SK-N-SH treated with all-trans-retinoic acid at 6 μM for 48 hours (cell line): ENCODE measurements at regions not wholly inside any gene's neighbourhood (a gene's known extent, or its start where the extent isn't known, plus 50 kb on each side); places are given as distances from the start of the nearest gene placed in this dataset.

Experiments
- ATAC-seq: fragments of 200-7000 bp; cut with Tn5 transposase; 3 replicates; pipeline ENCODE4 v1.9.1; 2020; ENCODE audit warnings: mild to moderate bottlenecking, moderate library complexity
- ARNTL ChIP-seq: fragments of 450-650 bp; formaldehyde crosslinking; IDR thresholded peaks from 2 replicates; pipeline ENCODE4 v1.5.0; 2020; ENCODE audit warnings: low read depth, mild to moderate bottlenecking, moderate library complexity, borderline replicate concordance
- BACH2 ChIP-seq: fragments of 250-450 bp; sonication (Bioruptor Pico); IDR thresholded peaks from 2 replicates; pipeline ENCODE4 v1.9.0; 2021; ENCODE audit warnings: mild to moderate bottlenecking, borderline replicate concordance
- CSDC2 ChIP-seq: fragments of 250-450 bp; sonication (Bioruptor Pico); IDR thresholded peaks from 2 replicates; pipeline ENCODE4 v1.5.0; 2020; ENCODE audit warnings: mild to moderate bottlenecking, moderate library complexity
- CSRNP3 ChIP-seq: fragments of 250-450 bp; sonication (Bioruptor Pico); IDR thresholded peaks from 2 replicates; pipeline ENCODE4 v1.5.1; 2021; ENCODE audit warnings: mild to moderate bottlenecking, moderate library complexity
- ESRRG ChIP-seq: fragments of 250-450 bp; sonication (Bioruptor Pico); IDR thresholded peaks from 2 replicates; pipeline ENCODE4 v1.6.1; 2021; ENCODE audit warnings: mild to moderate bottlenecking
- GLIS3 ChIP-seq: fragments of 250-450 bp; sonication (Bioruptor Pico); IDR thresholded peaks from 2 replicates; pipeline ENCODE4 v1.5.0; 2020; ENCODE audit warnings: mild to moderate bottlenecking, moderate library complexity
- ISL1 ChIP-seq: fragments of 250-450 bp; sonication (Bioruptor Pico); IDR thresholded peaks from 2 replicates; pipeline ENCODE4 v2.1.2; 2022; ENCODE audit warnings: mild to moderate bottlenecking, moderate library complexity
- OSR1 ChIP-seq: fragments of 250-450 bp; sonication (Bioruptor Pico); IDR thresholded peaks from 2 replicates; pipeline ENCODE4 v1.8.0; 2022; ENCODE audit warnings: moderate library complexity, mild to moderate bottlenecking, inconsistent platforms
- POU6F1 ChIP-seq: fragments of 250-450 bp; sonication (Bioruptor Pico); IDR thresholded peaks from 2 replicates; pipeline ENCODE4 v1.8.0; 2021; ENCODE audit warnings: low read depth, mild to moderate bottlenecking, moderate library complexity, borderline replicate concordance
- PPARA ChIP-seq: fragments of 250-450 bp; sonication (Bioruptor Pico); IDR thresholded peaks from 2 replicates; pipeline ENCODE4 v1.5.0; 2020; ENCODE audit warnings: mild to moderate bottlenecking, borderline replicate concordance
- RARB ChIP-seq: fragments of 250-450 bp; sonication (Bioruptor Pico); IDR thresholded peaks from 2 replicates; pipeline ENCODE4 v1.8.0; 2021; ENCODE audit warnings: mild to moderate bottlenecking, moderate library complexity
- SNAI2 ChIP-seq: fragments of 250-450 bp; sonication (Bioruptor Pico); IDR thresholded peaks from 2 replicates; pipeline ENCODE4 v1.5.0; 2020; ENCODE audit warnings: mild to moderate bottlenecking, moderate library complexity
- TCF4 ChIP-seq: fragments of 250-450 bp; sonication (Bioruptor Pico); IDR thresholded peaks from 2 replicates; pipeline ENCODE4 v1.8.0; 2021; ENCODE audit warnings: mild to moderate bottlenecking, moderate library complexity, borderline replicate concordance
- TOX ChIP-seq: fragments of 250-450 bp; sonication (Bioruptor Pico); IDR thresholded peaks from 2 replicates; pipeline ENCODE4 v1.8.0; 2021; ENCODE audit warnings: mild to moderate bottlenecking, moderate library complexity, borderline replicate concordance
- TSHZ2 ChIP-seq: fragments of 250-450 bp; sonication (Bioruptor Pico); IDR thresholded peaks from 2 replicates; pipeline ENCODE4 v1.5.0; 2020; ENCODE audit warnings: mild to moderate bottlenecking, moderate library complexity
- ZC3H10 ChIP-seq: fragments of 250-450 bp; sonication (Bioruptor Pico); IDR thresholded peaks from 2 replicates; pipeline ENCODE4 v1.5.1; 2021; ENCODE audit warnings: mild to moderate bottlenecking, moderate library complexity
- ZFP3 ChIP-seq: fragments of 250-450 bp; sonication (Bioruptor Pico); IDR thresholded peaks from 2 replicates; pipeline ENCODE4 v1.5.0; 2020; ENCODE audit warnings: mild to moderate bottlenecking, moderate library complexity
- ZFP30 ChIP-seq: fragments of 450-650 bp; formaldehyde crosslinking; IDR thresholded peaks from 2 replicates; pipeline ENCODE4 v1.5.0; 2022; ENCODE audit warnings: mild to moderate bottlenecking, moderate library complexity
- ZNF565 ChIP-seq: fragments of 450-650 bp; formaldehyde crosslinking; conservative IDR thresholded peaks from 2 replicates; pipeline ENCODE4 v1.5.0; 2020; ENCODE audit warnings: low read depth, mild to moderate bottlenecking, moderate library complexity
- ZNF8 ChIP-seq: fragments of 450-650 bp; formaldehyde crosslinking; IDR thresholded peaks from 2 replicates; pipeline ENCODE4 v1.5.0; 2020; ENCODE audit warnings: mild to moderate bottlenecking, moderate library complexity
- TF ChIP-seq, protein P1 (sequence below): fragments of 250-450 bp; sonication (Bioruptor Pico); IDR thresholded peaks from 2 replicates; pipeline ENCODE4 v1.8.0; 2020; ENCODE audit warnings: mild to moderate bottlenecking, moderate library complexity, borderline replicate concordance

- no peak for ATAC-seq
- no peak for TF ChIP-seq BACH2 (CRISPR knock-in tag)
- no peak for TF ChIP-seq ZNF565 (CRISPR knock-in tag)
- TF ChIP-seq POU6F1 (CRISPR knock-in tag): no peak
- TF ChIP-seq GLIS3 (CRISPR knock-in tag): no peak
- TF ChIP-seq, protein P1, sequence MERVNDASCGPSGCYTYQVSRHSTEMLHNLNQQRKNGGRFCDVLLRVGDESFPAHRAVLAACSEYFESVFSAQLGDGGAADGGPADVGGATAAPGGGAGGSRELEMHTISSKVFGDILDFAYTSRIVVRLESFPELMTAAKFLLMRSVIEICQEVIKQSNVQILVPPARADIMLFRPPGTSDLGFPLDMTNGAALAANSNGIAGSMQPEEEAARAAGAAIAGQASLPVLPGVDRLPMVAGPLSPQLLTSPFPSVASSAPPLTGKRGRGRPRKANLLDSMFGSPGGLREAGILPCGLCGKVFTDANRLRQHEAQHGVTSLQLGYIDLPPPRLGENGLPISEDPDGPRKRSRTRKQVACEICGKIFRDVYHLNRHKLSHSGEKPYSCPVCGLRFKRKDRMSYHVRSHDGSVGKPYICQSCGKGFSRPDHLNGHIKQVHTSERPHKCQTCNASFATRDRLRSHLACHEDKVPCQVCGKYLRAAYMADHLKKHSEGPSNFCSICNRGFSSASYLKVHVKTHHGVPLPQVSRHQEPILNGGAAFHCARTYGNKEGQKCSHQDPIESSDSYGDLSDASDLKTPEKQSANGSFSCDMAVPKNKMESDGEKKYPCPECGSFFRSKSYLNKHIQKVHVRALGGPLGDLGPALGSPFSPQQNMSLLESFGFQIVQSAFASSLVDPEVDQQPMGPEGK (CRISPR knock-in tag): no peak
- TF ChIP-seq ARNTL (CRISPR knock-in tag): no peak
- no peak for TF ChIP-seq OSR1 (CRISPR knock-in tag)
- TF ChIP-seq, all 23 proteins: peak for 0
These were observed 164.1 kb upstream of the SYNDIG1 start for GRCh38 chr20:24305371-24305770.

DNA sequence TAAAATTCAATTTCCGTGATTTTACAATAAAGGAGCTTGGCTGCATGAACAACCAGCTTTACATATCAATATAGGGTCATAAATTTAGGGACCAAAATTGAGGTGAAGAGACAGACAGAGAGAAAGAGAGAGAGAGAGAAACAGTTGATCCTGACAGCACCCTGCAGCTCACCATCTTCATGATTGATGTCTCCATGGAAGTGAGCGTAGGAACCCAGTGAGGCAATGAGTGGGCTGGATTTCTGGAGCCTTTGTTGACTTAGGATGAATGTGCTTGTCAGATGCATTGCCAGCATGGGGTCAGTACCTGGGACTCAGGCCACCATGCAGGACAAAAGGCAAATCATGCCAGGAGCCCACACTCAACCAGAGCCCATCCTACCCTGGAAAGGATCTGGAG lies 165.1 kb upstream of the SYNDIG1 start:
- TF ChIP-seq ESRRG (CRISPR knock-in tag): no peak
- TF ChIP-seq ZFP30: no peak
- no peak for TF ChIP-seq BACH2 (CRISPR knock-in tag)
- TF ChIP-seq TCF4 (CRISPR knock-in tag): no peak
- TF ChIP-seq POU6F1 (CRISPR knock-in tag): no peak
- TF ChIP-seq, protein P1 (CRISPR knock-in tag): no peak
- no peak for TF ChIP-seq ARNTL (CRISPR knock-in tag)
- no peak for TF ChIP-seq PPARA
- TF ChIP-seq ZNF8: no peak
- no peak for TF ChIP-seq TSHZ2 (CRISPR knock-in tag)
- no peak for TF ChIP-seq ZC3H10
- TF ChIP-seq ZFP3 (CRISPR knock-in tag): no peak
- no peak for TF ChIP-seq CSDC2 (CRISPR knock-in tag)
- TF ChIP-seq GLIS3 (CRISPR knock-in tag): no peak
- TF ChIP-seq RARB: no peak
- no peak for TF ChIP-seq OSR1 (CRISPR knock-in tag)
- no peak for TF ChIP-seq SNAI2
- no peak for TF ChIP-seq ISL1 (CRISPR knock-in tag)
- ATAC-seq: no peak

DNA sequence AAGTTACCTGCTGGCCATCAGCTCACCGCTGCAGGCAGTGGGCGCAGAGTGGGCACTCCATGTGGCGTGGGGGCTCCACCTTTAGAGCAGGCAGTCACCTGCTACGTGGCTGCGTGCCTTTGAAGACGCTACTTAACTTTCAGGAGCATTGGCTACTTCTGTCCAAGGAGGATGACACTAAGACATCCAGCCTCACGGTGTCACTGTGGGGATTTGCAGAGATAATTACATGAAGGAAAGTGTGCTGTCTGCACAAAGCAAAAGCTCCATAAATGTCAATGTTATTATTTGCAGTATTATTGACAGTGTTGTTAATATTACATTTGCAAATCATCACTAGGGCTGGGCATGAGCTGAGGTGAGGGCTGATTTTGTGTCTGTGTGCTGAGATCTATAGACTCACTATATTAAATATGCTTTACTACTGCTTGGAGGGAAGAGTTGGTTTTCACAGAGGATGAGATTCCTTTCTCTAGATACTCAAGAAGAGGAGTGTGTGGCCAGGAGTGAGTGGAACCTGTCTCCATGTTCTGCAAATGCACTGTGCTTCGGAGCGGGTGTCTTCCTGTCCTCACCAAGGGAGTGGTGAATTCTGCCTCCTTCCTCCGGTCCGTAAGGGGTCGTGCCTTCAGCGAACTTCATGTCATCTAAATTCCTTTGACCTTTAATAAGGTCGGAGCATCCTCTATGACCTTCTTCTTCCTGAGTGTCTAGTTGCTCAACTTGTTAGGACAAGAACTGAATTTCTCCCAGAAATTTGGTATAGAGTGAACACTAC lies 165.8 kb upstream of the SYNDIG1 start:
- no peak for ATAC-seq
- TF ChIP-seq OSR1 (CRISPR knock-in tag): no peak
- TF ChIP-seq, protein P1 (CRISPR knock-in tag): no peak
- no peak for TF ChIP-seq ZFP30
- TF ChIP-seq TOX (CRISPR knock-in tag): no peak
- no peak for TF ChIP-seq CSRNP3 (CRISPR knock-in tag)
- TF ChIP-seq ZC3H10: no peak
- no peak for TF ChIP-seq POU6F1 (CRISPR knock-in tag)
- no peak for TF ChIP-seq SNAI2
- no peak for TF ChIP-seq GLIS3 (CRISPR knock-in tag)
- no peak for TF ChIP-seq ZNF8
- no peak for TF ChIP-seq ZFP3 (CRISPR knock-in tag)
